ENCODE measurements at regions not wholly inside any gene's neighbourhood (a gene's known extent, or its start where the extent isn't known, plus 50 kb on each side); places are given as distances from the start of the nearest gene placed in this dataset.

- Mint-ChIP-seq H3K9me3 (peaks cover 7% of the 10 kb centered on the region), H3K27ac (no peak overlapping the region), H3K36me3 (no peaks in the 10 kb centered on the region), H3K4me1 (no peaks in the 10 kb centered on the region), H3K4me3 (no peak overlapping the region), H3K27me3 (no peaks in the 10 kb centered on the region)
- DNase-seq: no peak
These were observed 120.4 kb downstream of the CBLN1 start for GRCh38 chr16:49161191-49161590.

DNA sequence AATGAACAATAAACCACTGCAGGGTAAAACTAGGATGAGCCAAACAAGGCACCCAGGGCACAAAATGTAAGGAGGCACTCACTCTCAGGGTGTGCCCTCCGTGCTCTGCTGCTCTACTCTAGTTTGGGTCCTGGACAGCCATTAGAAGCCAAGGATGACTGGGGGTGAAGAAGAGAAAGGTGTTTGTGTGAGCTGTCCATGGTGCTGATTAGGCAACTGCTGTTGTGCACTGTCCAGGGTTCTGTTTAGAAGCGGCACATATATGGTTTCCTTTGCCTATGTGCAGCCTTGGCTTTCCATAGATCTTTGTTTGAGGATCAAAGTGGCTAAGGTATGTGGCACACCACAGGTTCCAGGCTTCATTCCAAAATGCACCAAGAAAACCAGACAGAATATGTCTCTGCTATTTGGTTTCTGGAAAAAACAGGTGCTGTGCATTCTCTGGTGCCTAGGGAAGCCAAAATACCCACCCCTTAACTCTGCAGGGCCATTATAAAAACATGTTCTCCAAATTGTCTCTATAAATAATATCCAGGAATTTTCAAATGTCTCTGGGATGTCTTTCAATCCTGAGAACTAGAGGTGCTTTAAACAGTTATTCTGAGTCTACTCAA is 123.5 kb downstream of the CBLN1 start:
- no peak overlapping the region for H3K4me3 Mint-ChIP-seq
- H3K9me3 Mint-ChIP-seq: peaks cover 9% of the 10 kb centered on the region
- DNase-seq: peak; percentile 0
- no peaks in the 10 kb centered on the region for H3K36me3 Mint-ChIP-seq
- H3K27me3 Mint-ChIP-seq: no peaks in the 10 kb centered on the region
- no peaks in the 10 kb centered on the region for H3K4me1 Mint-ChIP-seq
- H3K27ac Mint-ChIP-seq: no peak overlapping the region

- no peak for DNase-seq
- Mint-ChIP-seq H3K27ac (no peak overlapping the region), H3K27me3 (no peaks in the 10 kb centered on the region), H3K4me1 (no peaks in the 10 kb centered on the region), H3K9me3 (peaks cover 15% of the 10 kb centered on the region), H3K4me3 (no peak overlapping the region), H3K36me3 (no peaks in the 10 kb centered on the region)
These were observed 131.3 kb downstream of the CBLN1 start for GRCh38 chr16:49150341-49150740.

- Mint-ChIP-seq H3K4me3 (no peak overlapping the region), H3K9me3 (peaks cover 14% of the 10 kb centered on the region), H3K27me3 (no peaks in the 10 kb centered on the region), H3K4me1 (no peaks in the 10 kb centered on the region), H3K36me3 (no peaks in the 10 kb centered on the region), H3K27ac (no peak overlapping the region)
- DNase-seq: no peak
These were observed 133.2 kb downstream of the CBLN1 start for GRCh38 chr16:49148410-49148809.

GRCh38 chr16:49140618-49141017 is 141.0 kb downstream of the CBLN1 start:
- DNase-seq: no peak
- no peak overlapping the region for H3K4me3 Mint-ChIP-seq
- H3K27ac Mint-ChIP-seq: no peak overlapping the region
- H3K9me3 Mint-ChIP-seq: peaks cover 3% of the 10 kb centered on the region
- H3K36me3 Mint-ChIP-seq: no peaks in the 10 kb centered on the region
- H3K27me3 Mint-ChIP-seq: no peaks in the 10 kb centered on the region
- no peaks in the 10 kb centered on the region for H3K4me1 Mint-ChIP-seq

DNA sequence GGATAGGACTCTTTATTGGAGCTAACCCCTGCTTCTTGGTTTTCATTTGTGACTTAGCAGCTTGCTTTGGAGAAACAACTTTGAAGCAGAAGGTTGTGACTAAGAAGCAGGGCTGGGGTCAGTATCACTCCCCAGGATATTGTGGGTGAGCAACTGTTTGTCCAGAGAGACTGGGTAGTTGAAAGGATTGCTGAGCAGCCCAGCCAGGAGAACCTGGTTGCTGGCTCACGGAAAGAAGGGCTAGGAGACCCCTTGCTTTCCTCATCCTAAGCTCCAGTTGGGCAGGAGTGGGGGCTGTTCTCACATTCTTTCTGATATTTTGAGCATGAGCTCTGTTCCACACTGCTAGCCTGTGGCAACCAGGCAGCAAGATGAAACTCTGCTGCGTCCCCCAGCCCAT is 151.2 kb downstream of the CBLN1 start:
- no peaks in the 10 kb centered on the region for H3K36me3 Mint-ChIP-seq
- no peak for DNase-seq
- H3K4me1 Mint-ChIP-seq: no peaks in the 10 kb centered on the region

DNA sequence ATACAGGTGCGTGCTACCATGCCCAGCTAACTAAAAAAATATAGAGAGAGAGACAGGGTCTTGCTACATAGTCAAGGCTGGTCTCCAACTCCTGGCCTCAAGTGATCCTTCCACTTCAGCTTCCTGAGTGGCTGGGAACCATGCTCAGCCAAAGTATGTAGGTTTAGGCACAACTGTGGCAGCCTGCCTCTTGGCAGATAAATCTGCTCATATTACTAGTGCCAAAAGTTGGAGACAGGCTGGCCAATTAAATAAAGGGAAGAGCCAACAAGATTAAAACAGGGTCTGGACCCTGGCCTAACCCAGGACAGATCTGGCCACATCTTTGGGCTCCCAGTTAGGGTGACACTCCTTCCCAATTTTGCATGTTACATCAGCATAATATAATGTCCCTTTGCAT is 151.7 kb downstream of the CBLN1 start:
- Mint-ChIP-seq H3K4me1 (no peaks in the 10 kb centered on the region), H3K9me3 (no peaks in the 10 kb centered on the region), H3K27ac (no peak overlapping the region), H3K4me3 (no peak overlapping the region), H3K36me3 (no peaks in the 10 kb centered on the region), H3K27me3 (no peaks in the 10 kb centered on the region)
- DNase-seq: no peak

More for the DNA sequence above, 151.2 kb downstream of the CBLN1 start:
- no peaks in the 10 kb centered on the region for H3K27me3 Mint-ChIP-seq
- no peak overlapping the region for H3K4me3 Mint-ChIP-seq
- H3K27ac Mint-ChIP-seq: no peak overlapping the region
- no peaks in the 10 kb centered on the region for H3K9me3 Mint-ChIP-seq

DNA sequence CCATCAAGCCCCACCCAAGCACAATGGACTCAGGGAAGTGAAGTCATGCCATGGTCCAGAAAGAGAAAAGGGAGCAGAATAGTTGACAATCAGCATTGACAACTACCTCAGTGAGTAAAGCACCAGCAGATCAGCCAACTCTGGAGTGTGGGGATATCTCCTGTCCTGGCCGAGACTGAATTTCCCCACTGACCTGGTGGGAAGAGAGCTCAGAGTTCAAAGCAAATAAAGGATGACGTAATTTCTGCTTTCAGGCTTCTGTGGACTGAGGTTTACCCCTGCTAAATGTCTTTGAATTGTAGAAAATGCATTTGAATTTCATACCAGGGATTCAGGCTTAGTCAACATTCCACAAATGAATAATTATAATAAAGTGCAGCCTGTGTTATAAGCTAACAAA is 152.9 kb downstream of the CBLN1 start:
- H3K4me1 Mint-ChIP-seq: no peaks in the 10 kb centered on the region
- H3K4me3 Mint-ChIP-seq: no peak overlapping the region
- DNase-seq: no peak
- no peaks in the 10 kb centered on the region for H3K27me3 Mint-ChIP-seq
- H3K9me3 Mint-ChIP-seq: no peaks in the 10 kb centered on the region
- H3K36me3 Mint-ChIP-seq: no peaks in the 10 kb centered on the region
- no peak overlapping the region for H3K27ac Mint-ChIP-seq

DNA sequence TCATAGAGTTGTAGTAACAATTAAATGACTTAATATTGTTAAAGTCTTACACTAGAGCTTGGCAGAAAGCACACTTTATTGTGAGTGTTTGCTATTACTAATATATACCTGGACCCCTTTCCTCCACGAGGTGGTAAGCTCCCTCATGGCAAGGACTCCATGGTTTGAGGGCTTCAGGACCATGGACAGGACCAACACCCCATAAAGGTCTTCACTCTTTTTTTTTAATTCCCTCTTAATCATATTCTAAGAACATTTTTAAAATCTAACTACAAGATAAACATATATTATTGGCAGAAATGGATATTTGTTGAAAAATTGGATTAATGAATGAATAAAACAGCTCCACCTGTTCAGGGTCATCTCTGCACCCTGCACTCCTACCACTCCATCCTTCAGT is 154.5 kb downstream of the CBLN1 start:
- Mint-ChIP-seq H3K27me3 (no peaks in the 10 kb centered on the region), H3K4me1 (no peaks in the 10 kb centered on the region), H3K27ac (no peak overlapping the region), H3K36me3 (no peaks in the 10 kb centered on the region), H3K9me3 (no peaks in the 10 kb centered on the region), H3K4me3 (no peak overlapping the region)
- DNase-seq: no peak

- no peaks in the 10 kb centered on the region for H3K36me3 Mint-ChIP-seq
- H3K27ac Mint-ChIP-seq: no peak overlapping the region
- no peaks in the 10 kb centered on the region for H3K27me3 Mint-ChIP-seq
- peaks cover 3% of the 10 kb centered on the region for H3K9me3 Mint-ChIP-seq
- H3K4me1 Mint-ChIP-seq: no peaks in the 10 kb centered on the region
- H3K4me3 Mint-ChIP-seq: no peak overlapping the region
- no peak for DNase-seq
These were observed 160.0 kb downstream of the CBLN1 start for GRCh38 chr16:49121636-49122035.

GRCh38 chr16:49120631-49121030 is 161.0 kb downstream of the CBLN1 start:
- no peaks in the 10 kb centered on the region for H3K4me1 Mint-ChIP-seq
- DNase-seq: no peak
- no peak overlapping the region for H3K27ac Mint-ChIP-seq
- H3K4me3 Mint-ChIP-seq: no peak overlapping the region
- no peaks in the 10 kb centered on the region for H3K36me3 Mint-ChIP-seq
- H3K9me3 Mint-ChIP-seq: peaks cover 3% of the 10 kb centered on the region
- no peaks in the 10 kb centered on the region for H3K27me3 Mint-ChIP-seq

GRCh38 chr16:49116873-49117272 is 164.8 kb downstream of the CBLN1 start:
- Mint-ChIP-seq H3K4me3 (no peak overlapping the region), H3K9me3 (peaks cover 3% of the 10 kb centered on the region), H3K36me3 (no peaks in the 10 kb centered on the region), H3K4me1 (no peaks in the 10 kb centered on the region), H3K27me3 (no peaks in the 10 kb centered on the region), H3K27ac (no peak overlapping the region)
- no peak for DNase-seq

DNA sequence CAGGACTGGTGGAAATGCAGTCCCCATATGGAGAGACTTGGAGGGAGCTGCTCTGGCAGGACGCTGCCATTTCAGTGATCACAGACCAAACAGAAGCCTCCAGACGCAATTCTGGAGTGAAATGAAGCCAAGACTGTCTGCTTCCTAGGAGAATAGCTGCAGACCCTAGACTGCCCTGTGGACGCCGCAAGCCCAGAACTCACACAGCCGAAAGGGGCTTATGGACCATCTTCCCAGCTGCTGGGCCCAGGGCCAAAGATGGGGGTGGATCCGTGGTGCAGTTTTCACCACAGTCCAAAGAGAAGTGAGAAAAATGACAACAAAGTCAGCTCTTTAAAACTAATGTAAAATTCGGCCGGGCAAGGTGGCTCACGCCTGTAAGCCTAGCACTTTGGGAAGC is 165.7 kb downstream of the CBLN1 start:
- Mint-ChIP-seq H3K4me1 (no peaks in the 10 kb centered on the region), H3K27me3 (no peaks in the 10 kb centered on the region), H3K36me3 (no peaks in the 10 kb centered on the region), H3K4me3 (no peak overlapping the region), H3K27ac (no peak overlapping the region), H3K9me3 (peaks cover 3% of the 10 kb centered on the region)
- no peak for DNase-seq

GRCh38 chr16:49112754-49113153 is 168.9 kb downstream of the CBLN1 start:
- Mint-ChIP-seq H3K4me3 (no peak overlapping the region), H3K27me3 (no peaks in the 10 kb centered on the region), H3K4me1 (no peaks in the 10 kb centered on the region), H3K36me3 (no peaks in the 10 kb centered on the region), H3K27ac (no peak overlapping the region), H3K9me3 (no peaks in the 10 kb centered on the region)
- no peak for DNase-seq

DNA sequence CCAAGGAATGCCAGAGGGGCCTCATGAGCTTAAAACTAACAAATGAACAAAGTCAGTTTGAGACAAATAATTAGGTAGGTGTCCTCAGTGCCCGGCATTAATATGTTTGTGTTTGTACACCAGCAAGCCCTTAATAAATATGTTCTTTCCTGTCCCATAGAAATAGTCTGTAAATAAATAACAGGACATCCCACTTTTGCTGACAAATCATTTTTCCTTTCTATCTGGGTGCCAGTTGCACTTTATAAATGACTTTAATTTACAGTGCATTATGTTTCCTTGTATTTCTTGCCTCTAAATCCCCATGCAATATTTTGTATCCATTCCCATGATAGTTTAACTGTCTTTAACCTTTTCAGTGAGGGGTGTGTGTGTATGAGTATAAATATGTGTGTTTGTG is 170.3 kb downstream of the CBLN1 start:
- no peaks in the 10 kb centered on the region for H3K36me3 Mint-ChIP-seq
- H3K27ac Mint-ChIP-seq: no peak overlapping the region
- H3K4me1 Mint-ChIP-seq: no peaks in the 10 kb centered on the region
- H3K27me3 Mint-ChIP-seq: no peaks in the 10 kb centered on the region
- no peaks in the 10 kb centered on the region for H3K9me3 Mint-ChIP-seq
- H3K4me3 Mint-ChIP-seq: no peak overlapping the region
- DNase-seq: no peak

- Mint-ChIP-seq H3K27me3 (no peaks in the 10 kb centered on the region), H3K4me3 (no peak overlapping the region), H3K4me1 (no peaks in the 10 kb centered on the region), H3K36me3 (no peaks in the 10 kb centered on the region), H3K27ac (no peak overlapping the region), H3K9me3 (peaks cover 1% of the 10 kb centered on the region)
- DNase-seq: no peak
These were observed 173.0 kb downstream of the CBLN1 start for GRCh38 chr16:49108611-49109010.

DNA sequence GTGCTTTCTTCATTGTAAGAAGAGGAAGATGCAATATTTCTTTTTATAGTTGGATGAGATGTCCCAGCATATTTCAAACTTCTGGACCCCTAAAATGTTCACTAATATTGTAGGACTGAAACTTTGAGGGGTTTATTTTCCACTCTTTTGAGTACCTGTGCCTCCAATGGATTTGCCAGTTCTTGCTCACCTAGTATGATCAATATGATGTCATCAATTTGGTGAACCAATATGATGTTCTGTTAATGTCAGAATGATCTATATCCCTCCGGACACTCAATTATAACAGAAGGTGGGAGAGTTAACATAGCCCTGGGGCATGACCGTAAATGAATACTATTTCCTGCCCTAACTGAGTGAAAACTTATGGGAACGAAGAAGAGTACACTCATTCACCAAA is 178.3 kb downstream of the CBLN1 start:
- no peak overlapping the region for H3K4me3 Mint-ChIP-seq
- no peak overlapping the region for H3K27ac Mint-ChIP-seq
- no peaks in the 10 kb centered on the region for H3K4me1 Mint-ChIP-seq
- H3K36me3 Mint-ChIP-seq: no peaks in the 10 kb centered on the region
- no peaks in the 10 kb centered on the region for H3K27me3 Mint-ChIP-seq
- no peak for DNase-seq
- H3K9me3 Mint-ChIP-seq: peaks cover 4% of the 10 kb centered on the region

Data from activated naive CD8-positive, alpha-beta T cell treated with anti-CD3 and anti-CD28 coated beads for 36 hours (primary cell).